Loucy (cell line): ENCODE measurements at regions not wholly inside any gene's neighbourhood (a gene's known extent, or its start where the extent isn't known, plus 50 kb on each side); places are given as distances from the start of the nearest gene placed in this dataset.

ENCODE experiments used
- H2AFZ ChIP-seq: fragments of 200-600 bp; sonication (generic); 2 replicates; pipeline ENCODE4 v1.6.0; 2016; ENCODE audit warnings: antibody characterized with exemption, mild to moderate bottlenecking, low read length, moderate library complexity
- H3F3A ChIP-seq: fragments of 200-600 bp; 2 replicates; pipeline ENCODE4 v1.6.0; 2016; ENCODE audit warnings: antibody characterized with exemption, low read depth, mild to moderate bottlenecking
- H3K27me3 ChIP-seq: fragments of 200-600 bp; sonication (generic); 2 replicates; pipeline ENCODE4 v1.6.1; 2014; ENCODE audit warnings: low read length, mild to moderate bottlenecking; ENCODE audit not compliant: insufficient read depth, poor library complexity, severe bottlenecking
- H3K36me3 ChIP-seq: fragments of 200-600 bp; sonication (generic); 2 replicates; pipeline ENCODE4 v1.6.1; 2016; ENCODE audit warnings: low read length; ENCODE audit not compliant: insufficient read depth
- H3K4me1 ChIP-seq: fragments of 200-600 bp; sonication (generic); 2 replicates; pipeline ENCODE4 v1.5.1; 2014; ENCODE audit warnings: low read length, mild to moderate bottlenecking; ENCODE audit not compliant: insufficient read depth, poor library complexity, severe bottlenecking
- H3K4me2 ChIP-seq: fragments of 200-600 bp; sonication (generic); 2 replicates; pipeline ENCODE4 v1.6.0; 2014; ENCODE audit warnings: antibody characterized with exemption, low read length, low read depth, mild to moderate bottlenecking; ENCODE audit not compliant: poor library complexity, severe bottlenecking
- H3K4me3 ChIP-seq: fragments of 200-600 bp; sonication (generic); 2 replicates; pipeline ENCODE4 v1.5.1; 2014; ENCODE audit warnings: low read length, mild to moderate bottlenecking, mixed read lengths; ENCODE audit not compliant: poor library complexity, severe bottlenecking
- H3K79me2 ChIP-seq: fragments of 200-600 bp; sonication (generic); 2 replicates; pipeline ENCODE4 v1.6.1; 2014; ENCODE audit warnings: low read length; ENCODE audit not compliant: insufficient read depth
- H3K9ac ChIP-seq: fragments of 200-600 bp; sonication (generic); 2 replicates; pipeline ENCODE4 v1.6.0; 2014; ENCODE audit warnings: mild to moderate bottlenecking, low read depth, low read length, moderate library complexity; ENCODE audit not compliant: poor library complexity, severe bottlenecking
- H3K9me2 ChIP-seq: fragments of 200-600 bp; sonication (generic); replicated peaks from 2 replicates; pipeline ENCODE4 v1.6.1; 2016; ENCODE audit warnings: low read depth, low read length, mixed read lengths
- H3K9me3 ChIP-seq: fragments of 200-600 bp; sonication (generic); 2 replicates; pipeline ENCODE4 v1.6.1; 2014; ENCODE audit warnings: mild to moderate bottlenecking, antibody characterized with exemption, low read length, low read depth; ENCODE audit not compliant: insufficient read depth
- H4K20me1 ChIP-seq: fragments of 200-600 bp; sonication (generic); 2 replicates; pipeline ENCODE4 v1.6.0; 2014; ENCODE audit warnings: antibody characterized with exemption, low read length, mild to moderate bottlenecking; ENCODE audit not compliant: insufficient read depth, poor library complexity, severe bottlenecking
- CTCF ChIP-seq: fragments of 200-600 bp; sonication (generic); conservative IDR thresholded peaks from 2 replicates; pipeline ENCODE4 v1.5.1; 2014; ENCODE audit warnings: mild to moderate bottlenecking, antibody characterized with exemption, low read length
- EZH2phosphoT487 ChIP-seq: fragments of 200-600 bp; IDR thresholded peaks from 2 replicates; pipeline ENCODE4 v1.6.1; 2018; ENCODE audit warnings: antibody characterized with exemption, mild to moderate bottlenecking, moderate library complexity, borderline replicate concordance

GRCh38 chr20:17856024-17856564 is 112.5 kb downstream of the SNX5 start:
- Histone ChIP-seq H3K4me1 (no peaks in the 10 kb centered on the region), H2AFZ (no peak overlapping the region), H3F3A (no peaks in the 10 kb centered on the region), H3K9me3 (no peaks in the 10 kb centered on the region), H3K9me2 (no peaks in the 10 kb centered on the region), H4K20me1 (no peaks in the 10 kb centered on the region), H3K27me3 (no peaks in the 10 kb centered on the region), H3K79me2 (no peaks in the 10 kb centered on the region), H3K36me3 (no peaks in the 10 kb centered on the region), H3K9ac (no peak overlapping the region), H3K4me3 (no peak overlapping the region), H3K4me2 (no peak overlapping the region)
- no peak for TF ChIP-seq EZH2phosphoT487
- no peak for TF ChIP-seq CTCF

GRCh38 chr20:17854307-17854903 is 114.2 kb downstream of the SNX5 start:
- H3K36me3 ChIP-seq, result no peaks in the 10 kb centered on the region
- no peaks in the 10 kb centered on the region for H4K20me1 ChIP-seq
- no peaks in the 10 kb centered on the region for H3K4me1 ChIP-seq
- H3K4me2 ChIP-seq, result no peak overlapping the region
- no peak overlapping the region for H3K4me3 ChIP-seq
- H3K27me3 ChIP-seq, result no peaks in the 10 kb centered on the region
- H3K9me3 ChIP-seq, result no peaks in the 10 kb centered on the region
- no peaks in the 10 kb centered on the region for H3F3A ChIP-seq
- TF ChIP-seq CTCF (no peak), EZH2phosphoT487 (no peak)
- peak overlapping the region; percentile 50; the same call in 1 of the 2 replicates for H2AFZ ChIP-seq
- no peaks in the 10 kb centered on the region for H3K79me2 ChIP-seq
- H3K9me2 ChIP-seq, result no peaks in the 10 kb centered on the region
- H3K9ac ChIP-seq, result no peak overlapping the region

GRCh38 chr20:17852323-17852722 is 116.3 kb downstream of the SNX5 start:
- Histone ChIP-seq H3K36me3 (no peaks in the 10 kb centered on the region), H3K9me3 (no peaks in the 10 kb centered on the region), H3K79me2 (no peaks in the 10 kb centered on the region), H3K9me2 (no peaks in the 10 kb centered on the region), H3K4me1 (no peaks in the 10 kb centered on the region), H3K4me2 (no peak overlapping the region), H3K27me3 (no peaks in the 10 kb centered on the region), H3K4me3 (no peak overlapping the region), H3F3A (no peaks in the 10 kb centered on the region), H3K9ac (no peak overlapping the region), H4K20me1 (no peaks in the 10 kb centered on the region), H2AFZ (no peak overlapping the region)
- TF ChIP-seq EZH2phosphoT487 (no peak), CTCF (no peak)
